Loucy (cell line): ENCODE measurements at regions not wholly inside any gene's neighbourhood (a gene's known extent, or its start where the extent isn't known, plus 50 kb on each side); places are given as distances from the start of the nearest gene placed in this dataset.

ENCODE experiments used
- H2AFZ ChIP-seq: fragments of 200-600 bp; sonication (generic); 2 replicates; pipeline ENCODE4 v1.6.0; 2016; ENCODE audit warnings: antibody characterized with exemption, mild to moderate bottlenecking, low read length, moderate library complexity
- H3F3A ChIP-seq: fragments of 200-600 bp; 2 replicates; pipeline ENCODE4 v1.6.0; 2016; ENCODE audit warnings: antibody characterized with exemption, low read depth, mild to moderate bottlenecking
- H3K27me3 ChIP-seq: fragments of 200-600 bp; sonication (generic); 2 replicates; pipeline ENCODE4 v1.6.1; 2014; ENCODE audit warnings: low read length, mild to moderate bottlenecking; ENCODE audit not compliant: insufficient read depth, poor library complexity, severe bottlenecking
- H3K36me3 ChIP-seq: fragments of 200-600 bp; sonication (generic); 2 replicates; pipeline ENCODE4 v1.6.1; 2016; ENCODE audit warnings: low read length; ENCODE audit not compliant: insufficient read depth
- H3K4me1 ChIP-seq: fragments of 200-600 bp; sonication (generic); 2 replicates; pipeline ENCODE4 v1.5.1; 2014; ENCODE audit warnings: low read length, mild to moderate bottlenecking; ENCODE audit not compliant: insufficient read depth, poor library complexity, severe bottlenecking
- H3K4me2 ChIP-seq: fragments of 200-600 bp; sonication (generic); 2 replicates; pipeline ENCODE4 v1.6.0; 2014; ENCODE audit warnings: antibody characterized with exemption, low read length, low read depth, mild to moderate bottlenecking; ENCODE audit not compliant: poor library complexity, severe bottlenecking
- H3K4me3 ChIP-seq: fragments of 200-600 bp; sonication (generic); 2 replicates; pipeline ENCODE4 v1.5.1; 2014; ENCODE audit warnings: low read length, mild to moderate bottlenecking, mixed read lengths; ENCODE audit not compliant: poor library complexity, severe bottlenecking
- H3K79me2 ChIP-seq: fragments of 200-600 bp; sonication (generic); 2 replicates; pipeline ENCODE4 v1.6.1; 2014; ENCODE audit warnings: low read length; ENCODE audit not compliant: insufficient read depth
- H3K9ac ChIP-seq: fragments of 200-600 bp; sonication (generic); 2 replicates; pipeline ENCODE4 v1.6.0; 2014; ENCODE audit warnings: mild to moderate bottlenecking, low read depth, low read length, moderate library complexity; ENCODE audit not compliant: poor library complexity, severe bottlenecking
- H3K9me2 ChIP-seq: fragments of 200-600 bp; sonication (generic); replicated peaks from 2 replicates; pipeline ENCODE4 v1.6.1; 2016; ENCODE audit warnings: low read depth, low read length, mixed read lengths
- H3K9me3 ChIP-seq: fragments of 200-600 bp; sonication (generic); 2 replicates; pipeline ENCODE4 v1.6.1; 2014; ENCODE audit warnings: mild to moderate bottlenecking, antibody characterized with exemption, low read length, low read depth; ENCODE audit not compliant: insufficient read depth
- H4K20me1 ChIP-seq: fragments of 200-600 bp; sonication (generic); 2 replicates; pipeline ENCODE4 v1.6.0; 2014; ENCODE audit warnings: antibody characterized with exemption, low read length, mild to moderate bottlenecking; ENCODE audit not compliant: insufficient read depth, poor library complexity, severe bottlenecking
- EZH2phosphoT487 ChIP-seq: fragments of 200-600 bp; IDR thresholded peaks from 2 replicates; pipeline ENCODE4 v1.6.1; 2018; ENCODE audit warnings: antibody characterized with exemption, mild to moderate bottlenecking, moderate library complexity, borderline replicate concordance
- TF ChIP-seq, protein P1 (sequence below): fragments of 200-600 bp; sonication (generic); conservative IDR thresholded peaks from 2 replicates; pipeline ENCODE4 v1.5.1; 2014; ENCODE audit warnings: mild to moderate bottlenecking, antibody characterized with exemption, low read length

DNA sequence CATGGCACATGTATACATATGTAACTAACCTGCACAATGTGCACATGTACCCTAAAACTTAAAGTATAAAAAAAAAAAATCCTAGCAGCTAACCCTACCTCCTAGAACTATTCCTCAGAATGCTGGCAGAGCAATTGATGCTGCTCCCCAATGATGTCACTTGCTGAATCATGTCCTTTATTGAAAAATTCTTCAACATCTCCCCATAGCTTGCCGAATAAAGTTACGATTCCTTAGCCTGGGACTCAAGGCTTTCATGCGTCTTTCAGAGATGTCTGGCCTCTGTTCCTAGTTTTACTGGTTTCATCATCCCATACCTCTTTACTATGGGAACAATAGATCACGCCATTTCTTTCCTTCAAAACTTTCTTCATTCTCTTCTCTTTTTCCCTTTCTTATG, 174.7 kb upstream of the FAT1 start:
- Histone ChIP-seq H3K9me2 (no peaks in the 10 kb centered on the region), H3K9me3 (no peaks in the 10 kb centered on the region), H2AFZ (no peak overlapping the region), H3K4me1 (peaks cover 16% of the 10 kb centered on the region), H3K4me3 (no peak overlapping the region), H4K20me1 (no peaks in the 10 kb centered on the region), H3F3A (no peaks in the 10 kb centered on the region), H3K4me2 (no peak overlapping the region), H3K9ac (no peak overlapping the region), H3K79me2 (no peaks in the 10 kb centered on the region), H3K36me3 (no peaks in the 10 kb centered on the region), H3K27me3 (no peaks in the 10 kb centered on the region)
- TF ChIP-seq, protein P1, sequence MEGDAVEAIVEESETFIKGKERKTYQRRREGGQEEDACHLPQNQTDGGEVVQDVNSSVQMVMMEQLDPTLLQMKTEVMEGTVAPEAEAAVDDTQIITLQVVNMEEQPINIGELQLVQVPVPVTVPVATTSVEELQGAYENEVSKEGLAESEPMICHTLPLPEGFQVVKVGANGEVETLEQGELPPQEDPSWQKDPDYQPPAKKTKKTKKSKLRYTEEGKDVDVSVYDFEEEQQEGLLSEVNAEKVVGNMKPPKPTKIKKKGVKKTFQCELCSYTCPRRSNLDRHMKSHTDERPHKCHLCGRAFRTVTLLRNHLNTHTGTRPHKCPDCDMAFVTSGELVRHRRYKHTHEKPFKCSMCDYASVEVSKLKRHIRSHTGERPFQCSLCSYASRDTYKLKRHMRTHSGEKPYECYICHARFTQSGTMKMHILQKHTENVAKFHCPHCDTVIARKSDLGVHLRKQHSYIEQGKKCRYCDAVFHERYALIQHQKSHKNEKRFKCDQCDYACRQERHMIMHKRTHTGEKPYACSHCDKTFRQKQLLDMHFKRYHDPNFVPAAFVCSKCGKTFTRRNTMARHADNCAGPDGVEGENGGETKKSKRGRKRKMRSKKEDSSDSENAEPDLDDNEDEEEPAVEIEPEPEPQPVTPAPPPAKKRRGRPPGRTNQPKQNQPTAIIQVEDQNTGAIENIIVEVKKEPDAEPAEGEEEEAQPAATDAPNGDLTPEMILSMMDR, result no peak

DNA sequence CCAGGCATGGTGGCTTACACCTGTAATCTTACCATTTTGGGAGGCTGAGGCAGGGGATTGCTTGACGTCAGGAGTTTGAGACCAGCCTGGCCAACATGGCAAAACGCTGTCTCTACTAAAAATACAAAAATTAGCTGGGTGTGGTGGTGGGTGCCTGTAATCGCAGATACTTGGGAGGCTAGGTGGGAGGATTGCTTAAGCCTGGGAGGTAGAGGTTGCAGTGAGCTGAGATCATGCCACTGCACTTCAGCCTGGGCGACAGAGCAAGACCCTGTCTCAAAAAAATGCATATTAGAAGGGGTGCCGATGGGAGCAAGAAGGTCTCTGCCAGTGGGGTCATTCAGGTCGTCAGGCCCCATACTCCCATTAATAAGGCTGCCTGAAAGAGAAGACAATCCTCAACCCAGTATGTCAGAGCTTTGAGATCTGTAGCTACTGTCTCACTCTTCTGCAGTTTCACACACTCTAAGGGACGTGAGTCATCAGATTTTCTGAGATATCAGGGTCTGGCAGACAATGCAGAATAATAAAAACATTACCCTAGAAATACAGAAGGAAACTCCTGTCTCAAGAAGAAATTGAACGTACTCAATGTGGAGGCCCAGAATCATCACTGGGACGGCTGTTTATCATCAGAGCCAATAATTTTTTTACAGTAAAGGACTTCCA, 176.7 kb upstream of the FAT1 start:
- peaks cover 19% of the 10 kb centered on the region for H3K4me1 ChIP-seq
- no peaks in the 10 kb centered on the region for H3K9me3 ChIP-seq
- H2AFZ ChIP-seq, result no peak overlapping the region
- H4K20me1 ChIP-seq, result no peaks in the 10 kb centered on the region
- no peaks in the 10 kb centered on the region for H3K79me2 ChIP-seq
- H3K36me3 ChIP-seq, result no peaks in the 10 kb centered on the region
- H3K27me3 ChIP-seq, result no peaks in the 10 kb centered on the region
- H3K4me2 ChIP-seq, result peak overlapping the region; percentile 30
- H3K9ac ChIP-seq, result no peak overlapping the region
- H3K4me3 ChIP-seq, result no peak overlapping the region
- H3F3A ChIP-seq, result no peaks in the 10 kb centered on the region
- TF ChIP-seq EZH2phosphoT487, result no peak
- TF ChIP-seq, protein P1, result no peak
- no peaks in the 10 kb centered on the region for H3K9me2 ChIP-seq

DNA sequence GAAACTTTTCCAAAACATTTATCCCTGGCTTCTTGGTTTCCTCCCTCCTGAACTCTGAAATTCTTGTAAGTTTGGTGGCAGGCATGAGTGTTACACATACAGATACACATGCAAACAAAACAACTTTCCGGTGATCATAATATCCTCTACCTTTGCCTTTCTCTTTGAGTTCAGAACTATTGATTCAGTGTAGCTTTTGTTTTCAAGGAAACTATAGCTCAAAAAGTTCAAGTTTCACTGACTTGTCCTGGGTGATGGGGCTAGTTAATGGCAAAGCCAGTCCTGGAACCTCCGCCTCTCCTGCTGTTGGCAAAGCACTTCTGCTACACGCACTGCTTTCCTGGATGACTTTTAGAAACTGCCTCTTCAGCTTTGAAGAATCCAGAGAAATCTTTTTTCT, 177.3 kb upstream of the FAT1 start:
- Histone ChIP-seq H3K36me3 (no peaks in the 10 kb centered on the region), H4K20me1 (no peaks in the 10 kb centered on the region), H3K27me3 (no peaks in the 10 kb centered on the region), H2AFZ (no peak overlapping the region), H3K4me1 (peaks cover 19% of the 10 kb centered on the region), H3K9ac (no peak overlapping the region), H3K9me2 (no peaks in the 10 kb centered on the region), H3F3A (no peaks in the 10 kb centered on the region), H3K4me2 (peak overlapping the region; percentile 30), H3K79me2 (no peaks in the 10 kb centered on the region), H3K4me3 (no peak overlapping the region), H3K9me3 (no peaks in the 10 kb centered on the region)
- no peak for TF ChIP-seq EZH2phosphoT487
- TF ChIP-seq, protein P1, result no peak
